ENCODE measurements at regions not wholly inside any gene's neighbourhood (a gene's known extent, or its start where the extent isn't known, plus 50 kb on each side); places are given as distances from the start of the nearest gene placed in this dataset.

- CTCF ChIA-PET: no interaction called here
- no peaks in the 10 kb centered on the region for H3K36me3 ChIP-seq (ENCODE audit: low read depth, low read length)
- H4K20me1 ChIP-seq (ENCODE audit: low read length): no peaks in the 10 kb centered on the region
- DNase-seq: no peak
- no peaks in the 10 kb centered on the region for H3K9me2 ChIP-seq (replicated peaks; ENCODE audit: low read length)
- H3K79me2 ChIP-seq (ENCODE audit: low read length): no peaks in the 10 kb centered on the region
- TF ChIP-seq EZH2phosphoT487 (IDR thresholded peaks at IDR 0.05; ENCODE audit: borderline replicate concordance, low read length): no peak
- no peak for TF ChIP-seq EZH2 (IDR thresholded peaks at IDR 0.05; ENCODE audit: low read length, unreplicated experiment)
- no peak for TF ChIP-seq CTCF (conservative IDR thresholded peaks at IDR 0.05; ENCODE audit: low read depth, low read length)
- H3K27me3 ChIP-seq (ENCODE audit: low read length): no peaks in the 10 kb centered on the region
- ATAC-seq: no peak
- H3K4me3 ChIP-seq (ENCODE audit: low read length): no peak overlapping the region
- no peak overlapping the region for H3K9ac ChIP-seq (ENCODE audit: low read length)
- H3K9me3 ChIP-seq (ENCODE audit: low read length): no peaks in the 10 kb centered on the region
- BruUV-seq (replicated peaks): no TSS peak
- H3K4me2 ChIP-seq (ENCODE audit: low read length): no peak overlapping the region
- H3K4me1 ChIP-seq (ENCODE audit: insufficient read depth, low read length): peaks cover 26% of the 10 kb centered on the region
- H3F3A ChIP-seq (ENCODE audit: low read length, unreplicated experiment): peaks cover 9% of the 10 kb centered on the region
- H2AFZ ChIP-seq (ENCODE audit: low read length): no peak overlapping the region
- intact Hi-C loops (cut with micrococcal nuclease): no loop called here
- POLR2A ChIA-PET (ENCODE audit: unreplicated experiment): no interaction called here
- H3K27ac ChIP-seq (ENCODE audit: low read length): no peak overlapping the region
Measured at GRCh38 chr20:5675103-5676091, 64.6 kb upstream of the GPCPD1 start.

GRCh38 chr20:5674176-5674660, 63.4 kb upstream of the GPCPD1 start:
- intact Hi-C loops (cut with micrococcal nuclease): loop anchor here (1.0 kb wide), 1 partner anchor 20 kb away; no protein-coding TSS in a partner anchor
- peaks cover 19% of the 10 kb centered on the region for H3K4me1 ChIP-seq (ENCODE audit: insufficient read depth, low read length)
- no peak overlapping the region for H2AFZ ChIP-seq (ENCODE audit: low read length)
- no peaks in the 10 kb centered on the region for H3K79me2 ChIP-seq (ENCODE audit: low read length)
- no peak overlapping the region for H3K4me3 ChIP-seq (ENCODE audit: low read length)
- peaks cover 9% of the 10 kb centered on the region for H3F3A ChIP-seq (ENCODE audit: low read length, unreplicated experiment)
- H3K9ac ChIP-seq (ENCODE audit: low read length): no peak overlapping the region
- peak; percentile 97 for DNase-seq
- peak overlapping the region; percentile 27 for H3K27ac ChIP-seq (ENCODE audit: low read length)
- peak; percentile 98 for ATAC-seq
- no peaks in the 10 kb centered on the region for H3K9me3 ChIP-seq (ENCODE audit: low read length)
- H3K27me3 ChIP-seq (ENCODE audit: low read length): no peaks in the 10 kb centered on the region
- TF ChIP-seq EZH2phosphoT487 (IDR thresholded peaks at IDR 0.05; ENCODE audit: borderline replicate concordance, low read length) (no peak), EZH2 (IDR thresholded peaks at IDR 0.05; ENCODE audit: low read length, unreplicated experiment) (no peak), CTCF (conservative IDR thresholded peaks at IDR 0.05; ENCODE audit: low read depth, low read length) (no peak)
- ChIA-PET CTCF (no interaction called here), POLR2A (ENCODE audit: unreplicated experiment) (no interaction called here)
- peak overlapping the region; percentile 52 for H3K4me2 ChIP-seq (ENCODE audit: low read length)
- H3K9me2 ChIP-seq (replicated peaks; ENCODE audit: low read length): no peaks in the 10 kb centered on the region
- no TSS peak for BruUV-seq (replicated peaks)
- H4K20me1 ChIP-seq (ENCODE audit: low read length): no peaks in the 10 kb centered on the region
- H3K36me3 ChIP-seq (ENCODE audit: low read depth, low read length): no peaks in the 10 kb centered on the region

GRCh38 chr20:5670874-5671273, 60.1 kb upstream of the GPCPD1 start:
- ChIA-PET POLR2A (ENCODE audit: unreplicated experiment) (no interaction called here), CTCF (interaction anchor here (0.6 kb wide), 1 partner anchor 77 kb away, joined by 5 read pairs; no protein-coding TSS in a partner anchor)
- H3K27me3 ChIP-seq (ENCODE audit: low read length): no peaks in the 10 kb centered on the region
- peaks cover 19% of the 10 kb centered on the region for H3K4me1 ChIP-seq (ENCODE audit: insufficient read depth, low read length)
- intact Hi-C loops (cut with micrococcal nuclease): no loop called here
- H3F3A ChIP-seq (ENCODE audit: low read length, unreplicated experiment): peaks cover 9% of the 10 kb centered on the region
- no peaks in the 10 kb centered on the region for H3K36me3 ChIP-seq (ENCODE audit: low read depth, low read length)
- no peak overlapping the region for H3K4me3 ChIP-seq (ENCODE audit: low read length)
- H4K20me1 ChIP-seq (ENCODE audit: low read length): no peaks in the 10 kb centered on the region
- no peaks in the 10 kb centered on the region for H3K79me2 ChIP-seq (ENCODE audit: low read length)
- TF ChIP-seq CTCF (conservative IDR thresholded peaks at IDR 0.05; ENCODE audit: low read depth, low read length): no peak
- TF ChIP-seq EZH2 (IDR thresholded peaks at IDR 0.05; ENCODE audit: low read length, unreplicated experiment): no peak
- no peak for TF ChIP-seq EZH2phosphoT487 (IDR thresholded peaks at IDR 0.05; ENCODE audit: borderline replicate concordance, low read length)
- H3K4me2 ChIP-seq (ENCODE audit: low read length): no peak overlapping the region
- H3K9ac ChIP-seq (ENCODE audit: low read length): no peak overlapping the region
- no peaks in the 10 kb centered on the region for H3K9me3 ChIP-seq (ENCODE audit: low read length)
- DNase-seq: no peak
- no peak overlapping the region for H2AFZ ChIP-seq (ENCODE audit: low read length)
- BruUV-seq (replicated peaks): no TSS peak
- H3K27ac ChIP-seq (ENCODE audit: low read length): no peak overlapping the region
- no peak for ATAC-seq
- no peaks in the 10 kb centered on the region for H3K9me2 ChIP-seq (replicated peaks; ENCODE audit: low read length)

Measured in PC-3 (cell line).